ENCODE measurements at regions not wholly inside any gene's neighbourhood (a gene's known extent, or its start where the extent isn't known, plus 50 kb on each side); places are given as distances from the start of the nearest gene placed in this dataset.

- Mint-ChIP-seq H3K4me3 (no peak overlapping the region), H3K27ac (no peak overlapping the region), H3K36me3 (ENCODE audit: low read depth) (no peaks in the 10 kb centered on the region), H3K9me3 (no peaks in the 10 kb centered on the region), H3K4me1 (peaks cover 6% of the 10 kb centered on the region), H3K27me3 (ENCODE audit: low read depth, poor library complexity) (peaks cover 8% of the 10 kb centered on the region)
- DNase-seq = no peak
- no peak for TF ChIP-seq CTCF (IDR thresholded peaks at IDR 0.05)
Measured at GRCh38 chr3:16031434-16031833, 143.0 kb upstream of the GALNT15 start.

DNA sequence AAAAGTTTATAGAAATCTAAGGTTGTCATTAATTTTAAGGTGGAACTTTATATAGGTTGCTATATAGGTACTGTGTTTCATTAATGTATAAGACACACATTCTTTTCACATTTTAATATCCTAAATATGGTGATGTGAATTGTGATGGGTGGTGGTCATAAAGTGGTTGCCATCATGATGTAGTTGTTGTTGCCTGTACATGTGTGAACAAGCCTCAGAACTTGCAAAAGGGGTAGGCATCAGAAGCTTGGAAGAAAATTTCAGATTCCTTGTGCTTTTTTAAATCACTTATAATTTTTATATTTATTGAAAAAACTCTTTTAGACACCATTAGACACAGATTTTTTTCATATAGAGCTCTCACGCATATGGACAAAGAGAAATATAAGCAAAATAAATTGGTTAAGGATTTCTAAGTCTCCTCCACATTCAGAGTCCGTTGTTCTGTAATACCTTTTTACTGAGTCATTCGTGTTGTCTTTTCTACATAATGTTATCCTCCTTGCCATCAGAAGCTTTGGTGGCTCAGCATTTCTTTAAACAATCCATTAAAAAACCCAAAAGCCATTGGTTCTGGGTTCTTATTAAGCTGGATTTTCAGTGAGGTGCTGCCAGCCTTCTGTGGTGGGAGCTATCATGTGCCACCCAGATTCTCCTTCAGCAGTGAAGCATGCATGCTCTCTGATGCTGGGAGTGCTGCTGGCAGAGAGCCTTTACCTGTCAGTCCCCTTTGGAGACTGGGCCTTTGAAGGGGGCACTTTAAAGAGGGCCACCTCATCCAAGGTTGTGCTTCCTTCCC is 140.4 kb upstream of the GALNT15 start:
- H3K27me3 Mint-ChIP-seq (ENCODE audit: low read depth, poor library complexity) = peaks cover 8% of the 10 kb centered on the region
- no peak for TF ChIP-seq CTCF (IDR thresholded peaks at IDR 0.05)
- H3K9me3 Mint-ChIP-seq = peaks cover 5% of the 10 kb centered on the region
- H3K4me1 Mint-ChIP-seq = no peaks in the 10 kb centered on the region
- no peak overlapping the region for H3K4me3 Mint-ChIP-seq
- no peaks in the 10 kb centered on the region for H3K36me3 Mint-ChIP-seq (ENCODE audit: low read depth)
- no peak overlapping the region for H3K27ac Mint-ChIP-seq
- DNase-seq = no peak

- H3K27ac Mint-ChIP-seq = no peak overlapping the region
- H3K4me1 Mint-ChIP-seq = no peaks in the 10 kb centered on the region
- no peak for TF ChIP-seq CTCF (IDR thresholded peaks at IDR 0.05)
- H3K4me3 Mint-ChIP-seq = no peak overlapping the region
- H3K9me3 Mint-ChIP-seq = peaks cover 17% of the 10 kb centered on the region
- no peak for DNase-seq
- H3K36me3 Mint-ChIP-seq (ENCODE audit: low read depth) = no peaks in the 10 kb centered on the region
- H3K27me3 Mint-ChIP-seq (ENCODE audit: low read depth, poor library complexity) = no peaks in the 10 kb centered on the region
Measured at GRCh38 chr3:16040991-16041390, 133.5 kb upstream of the GALNT15 start.

DNA sequence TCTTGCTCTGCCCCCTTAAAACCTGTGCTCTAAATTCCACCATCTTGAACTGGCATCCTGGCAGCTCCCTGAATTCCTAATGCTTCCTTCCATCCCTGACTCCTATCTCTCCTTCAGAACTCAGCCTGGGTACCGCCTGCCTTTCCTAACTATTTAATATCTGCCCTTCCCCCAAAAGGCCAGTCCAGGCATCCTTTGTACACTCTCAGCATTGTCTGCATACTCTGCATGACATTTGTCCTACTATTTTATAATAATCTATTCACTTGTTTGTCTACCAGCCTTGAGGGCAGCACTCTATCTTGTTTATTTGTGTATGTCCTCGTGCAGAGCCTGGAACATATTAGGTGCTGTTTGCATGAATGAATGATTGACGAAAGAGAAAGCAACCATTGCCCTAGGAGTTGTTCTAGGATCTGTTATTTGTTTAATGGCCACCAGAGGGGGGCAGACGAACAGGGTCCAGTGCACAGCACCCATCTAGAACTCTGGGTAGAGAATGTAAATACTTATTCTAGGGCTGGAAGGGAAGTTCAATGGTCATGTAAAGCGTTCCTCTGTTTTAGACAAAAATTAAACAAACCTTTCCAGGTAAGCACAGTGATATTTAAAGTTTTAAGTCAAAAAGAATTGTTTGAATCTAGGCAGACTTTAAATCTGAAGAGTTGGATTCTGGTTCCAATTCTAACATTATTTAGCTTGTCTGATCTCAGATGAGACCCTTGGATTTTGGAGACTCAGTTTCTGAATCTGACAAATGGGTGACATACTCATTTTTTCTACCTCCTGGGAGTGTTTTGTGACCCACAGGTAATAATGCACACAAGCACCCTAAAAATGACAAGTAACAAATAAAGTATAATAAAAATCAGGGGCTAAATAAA is 125.8 kb upstream of the GALNT15 start:
- H3K36me3 Mint-ChIP-seq (ENCODE audit: low read depth) = no peaks in the 10 kb centered on the region
- peak; percentile 34 for DNase-seq
- H3K9me3 Mint-ChIP-seq = no peaks in the 10 kb centered on the region
- no peak overlapping the region for H3K27ac Mint-ChIP-seq
- no peaks in the 10 kb centered on the region for H3K4me1 Mint-ChIP-seq
- H3K4me3 Mint-ChIP-seq = no peak overlapping the region
- TF ChIP-seq CTCF (IDR thresholded peaks at IDR 0.05) = peak; percentile 84
- peaks cover 3% of the 10 kb centered on the region for H3K27me3 Mint-ChIP-seq (ENCODE audit: low read depth, poor library complexity)

DNA sequence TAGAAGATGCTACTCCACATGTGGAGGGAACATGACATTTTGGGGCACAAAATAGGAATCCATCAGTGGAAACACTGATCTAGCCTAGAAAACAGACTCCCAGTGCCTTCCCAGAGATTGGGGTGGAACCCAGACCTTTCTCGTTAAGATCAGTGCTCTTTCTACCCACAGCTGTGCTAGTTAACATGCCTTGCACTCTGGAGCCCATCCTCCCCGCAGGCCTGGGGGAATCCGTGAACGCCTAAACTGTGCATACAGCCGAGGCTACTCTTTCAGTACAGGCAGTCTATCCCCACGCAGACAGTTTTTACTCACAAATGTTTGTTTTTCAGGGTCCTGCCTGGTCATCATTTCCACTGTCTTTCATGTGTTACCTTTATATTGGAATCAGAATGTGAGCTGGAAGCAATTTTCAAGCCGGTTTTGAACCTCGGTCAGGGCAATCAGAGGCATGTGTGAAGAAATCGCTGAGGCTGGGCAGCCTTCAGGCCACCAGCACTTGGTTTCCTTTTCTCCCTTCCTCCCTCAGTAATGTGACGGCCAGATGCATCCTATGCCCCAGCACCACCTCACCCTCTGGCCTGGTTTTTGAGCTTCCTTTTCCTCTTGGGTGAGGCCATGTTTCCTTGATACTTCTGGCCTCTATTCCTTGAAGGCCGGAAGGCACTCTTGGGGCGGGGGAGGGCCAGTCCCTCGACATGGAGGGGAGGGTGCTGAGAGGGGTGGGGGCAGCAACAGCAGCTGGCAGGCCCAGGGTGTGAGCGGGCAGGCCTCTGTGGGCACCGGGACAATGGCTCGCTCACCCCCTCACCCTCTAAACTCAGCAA is 123.6 kb upstream of the GALNT15 start:
- no peaks in the 10 kb centered on the region for H3K36me3 Mint-ChIP-seq (ENCODE audit: low read depth)
- H3K9me3 Mint-ChIP-seq = no peaks in the 10 kb centered on the region
- H3K4me3 Mint-ChIP-seq = no peak overlapping the region
- peaks cover 13% of the 10 kb centered on the region for H3K4me1 Mint-ChIP-seq
- TF ChIP-seq CTCF (IDR thresholded peaks at IDR 0.05) = no peak
- peaks cover 3% of the 10 kb centered on the region for H3K27me3 Mint-ChIP-seq (ENCODE audit: low read depth, poor library complexity)
- H3K27ac Mint-ChIP-seq = no peak overlapping the region
- DNase-seq = no peak
